WTC11 (cell line): ENCODE measurements at regions not wholly inside any gene's neighbourhood (a gene's known extent, or its start where the extent isn't known, plus 50 kb on each side); places are given as distances from the start of the nearest gene placed in this dataset.

Source experiments
- ATAC-seq: fragments of 200-7000 bp; cut with Tn5 transposase; 2 replicates; pipeline ENCODE4 v1.10.0; 2021; ENCODE audit warnings: mild to moderate bottlenecking, moderate library complexity
- CTCF ChIA-PET: fragments of 300-600 bp; sonication (Branson Sonifier 250); formaldehyde crosslinking; loops from one replicate; lab custom pipeline; 2021; ENCODE audit warnings: antibody characterized with exemption; lab: Charles Lee
- POLR2A ChIA-PET: fragments of 350-600 bp; sonication (Branson Sonifier 250); formaldehyde crosslinking; loops from one replicate; lab custom pipeline; 2021; ENCODE audit warnings: antibody characterized with exemption; lab: Charles Lee
- DNase-seq: peaks from one replicate; pipeline ENCODE4 v3.0.0; 2021; ENCODE audit warnings: low spot score
- H3K27ac Mint-ChIP-seq: 2 replicates; pipeline ENCODE4 v1.8.0; 2021; ENCODE audit warnings: mixed read lengths
- H3K27me3 Mint-ChIP-seq: 2 replicates; pipeline ENCODE4 v1.8.0; 2021; ENCODE audit warnings: low read depth, mild to moderate bottlenecking, moderate library complexity, mixed read lengths
- H3K36me3 Mint-ChIP-seq: 2 replicates; pipeline ENCODE4 v1.8.0; 2021; ENCODE audit warnings: mixed read lengths
- H3K4me1 Mint-ChIP-seq: 2 replicates; pipeline ENCODE4 v1.8.0; 2022; ENCODE audit warnings: mixed read lengths
- H3K4me3 Mint-ChIP-seq: 2 replicates; pipeline ENCODE4 v1.8.0; 2021; ENCODE audit warnings: mild to moderate bottlenecking, moderate library complexity, mixed read lengths
- H3K9me3 Mint-ChIP-seq: 2 replicates; pipeline ENCODE4 v1.8.0; 2021; ENCODE audit warnings: mixed read lengths
- CREB1 ChIP-seq: sonication (generic); formaldehyde crosslinking; IDR thresholded peaks from 2 replicates; pipeline ENCODE4 v1.8.0; 2023; ENCODE audit warnings: mild to moderate bottlenecking, missing genetic modification reagents
- EMX1 ChIP-seq: fragments of 250-450 bp; sonication (Bioruptor Pico); IDR thresholded peaks from 2 replicates; pipeline ENCODE4 v1.8.0; 2021; ENCODE audit warnings: mild to moderate bottlenecking
- IRF2 ChIP-seq: sonication (generic); formaldehyde crosslinking; IDR thresholded peaks from 2 replicates; pipeline ENCODE4 v1.8.0; 2022; ENCODE audit warnings: low read depth, missing genetic modification reagents, borderline replicate concordance
- MXD4 ChIP-seq: fragments of 250-450 bp; sonication (Bioruptor Pico); IDR thresholded peaks from 2 replicates; pipeline ENCODE4 v1.8.0; 2021; ENCODE audit warnings: mild to moderate bottlenecking, moderate library complexity, borderline replicate concordance
- NFATC4 ChIP-seq: fragments of 250-450 bp; sonication (Bioruptor Pico); IDR thresholded peaks from 2 replicates; pipeline ENCODE4 v1.9.0; 2021; ENCODE audit warnings: mild to moderate bottlenecking
- PRRX2 ChIP-seq: fragments of 250-450 bp; sonication (Bioruptor Pico); IDR thresholded peaks from 2 replicates; pipeline ENCODE4 v1.8.0; 2021; ENCODE audit warnings: mild to moderate bottlenecking
- RORB ChIP-seq: fragments of 250-450 bp; sonication (Bioruptor Pico); IDR thresholded peaks from 2 replicates; pipeline ENCODE4 v1.9.0; 2021; ENCODE audit warnings: mild to moderate bottlenecking
- SMAD3 ChIP-seq: sonication (generic); formaldehyde crosslinking; IDR thresholded peaks from 2 replicates; pipeline ENCODE4 v1.8.0; 2022; ENCODE audit warnings: missing genetic modification reagents, mild to moderate bottlenecking, borderline replicate concordance
- SOX15 ChIP-seq: fragments of 250-450 bp; sonication (Bioruptor Pico); IDR thresholded peaks from 2 replicates; pipeline ENCODE4 v1.9.0; 2021; ENCODE audit warnings: mild to moderate bottlenecking
- ZNF121 ChIP-seq: sonication (generic); formaldehyde crosslinking; IDR thresholded peaks from 2 replicates; pipeline ENCODE4 v1.8.0; 2023; ENCODE audit warnings: missing genetic modification reagents
- ZNF219 ChIP-seq: sonication (generic); formaldehyde crosslinking; IDR thresholded peaks from 2 replicates; pipeline ENCODE4 v1.8.0; 2023; ENCODE audit warnings: missing genetic modification reagents, mild to moderate bottlenecking, borderline replicate concordance
- ZNF263 ChIP-seq: sonication (generic); formaldehyde crosslinking; IDR thresholded peaks from 2 replicates; pipeline ENCODE4 v1.8.1; 2022; ENCODE audit warnings: low read depth, mild to moderate bottlenecking, moderate library complexity, missing genetic modification reagents
- ZNF416 ChIP-seq: fragments of 250-450 bp; sonication (Bioruptor Pico); IDR thresholded peaks from 2 replicates; pipeline ENCODE4 v1.9.0; 2021; ENCODE audit warnings: mild to moderate bottlenecking, inconsistent platforms
- ZNF423 ChIP-seq: fragments of 250-450 bp; sonication (Bioruptor Pico); IDR thresholded peaks from 2 replicates; pipeline ENCODE4 v2.1.2; 2022; ENCODE audit warnings: mild to moderate bottlenecking, moderate library complexity
- TF ChIP-seq, protein P1 (sequence below): sonication (generic); formaldehyde crosslinking; IDR thresholded peaks from 2 replicates; pipeline ENCODE4 v1.8.1; 2023; ENCODE audit warnings: mild to moderate bottlenecking, moderate library complexity, missing genetic modification reagents
- TF ChIP-seq, protein P2 (sequence below): sonication (generic); formaldehyde crosslinking; IDR thresholded peaks from 2 replicates; pipeline ENCODE4 v1.8.1; 2022; ENCODE audit warnings: mild to moderate bottlenecking, moderate library complexity, missing genetic modification reagents
- TF ChIP-seq, protein P3 (sequence below): sonication (generic); formaldehyde crosslinking; IDR thresholded peaks from 2 replicates; pipeline ENCODE4 v1.8.1; 2023; ENCODE audit warnings: mild to moderate bottlenecking, missing genetic modification reagents
- TF ChIP-seq, protein P4 (sequence below): fragments of 250-450 bp; sonication (Bioruptor Pico); IDR thresholded peaks from 2 replicates; pipeline ENCODE4 v1.9.0; 2021; ENCODE audit warnings: moderate library complexity, mild to moderate bottlenecking, inconsistent platforms, borderline replicate concordance
- TF ChIP-seq, protein P5 (sequence below): sonication (generic); formaldehyde crosslinking; IDR thresholded peaks from 2 replicates; pipeline ENCODE4 v1.8.1; 2023; ENCODE audit warnings: mild to moderate bottlenecking, missing genetic modification reagents, moderate library complexity
- TF ChIP-seq, protein P6 (sequence below): sonication (generic); formaldehyde crosslinking; IDR thresholded peaks from 2 replicates; pipeline ENCODE4 v1.8.0; 2022; ENCODE audit warnings: mild to moderate bottlenecking, missing genetic modification reagents
- TF ChIP-seq, protein P7 (sequence below): sonication (generic); formaldehyde crosslinking; IDR thresholded peaks from 2 replicates; pipeline ENCODE4 v1.8.0; 2023; ENCODE audit warnings: missing genetic modification reagents

DNA sequence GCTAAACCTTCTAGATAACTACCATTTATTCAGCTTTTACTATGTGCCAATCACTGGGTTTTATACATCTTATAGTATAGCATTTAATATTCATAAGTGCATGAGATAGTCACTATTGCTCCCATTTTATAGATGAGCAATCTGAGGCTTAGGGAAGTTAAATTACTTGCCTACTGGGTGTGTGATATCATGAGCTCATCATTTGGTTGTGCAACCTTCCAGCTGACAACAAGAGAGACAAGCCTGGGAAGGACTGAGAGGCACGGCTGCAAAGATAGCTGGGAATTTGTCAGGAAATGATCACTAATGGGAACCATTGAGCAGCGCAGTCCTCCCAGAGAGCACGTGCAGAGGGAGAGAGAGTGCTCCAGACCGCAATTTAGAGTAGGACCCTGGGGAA is 481.6 kb upstream of the KIF2A start (continued):
- TF ChIP-seq, protein P1, sequence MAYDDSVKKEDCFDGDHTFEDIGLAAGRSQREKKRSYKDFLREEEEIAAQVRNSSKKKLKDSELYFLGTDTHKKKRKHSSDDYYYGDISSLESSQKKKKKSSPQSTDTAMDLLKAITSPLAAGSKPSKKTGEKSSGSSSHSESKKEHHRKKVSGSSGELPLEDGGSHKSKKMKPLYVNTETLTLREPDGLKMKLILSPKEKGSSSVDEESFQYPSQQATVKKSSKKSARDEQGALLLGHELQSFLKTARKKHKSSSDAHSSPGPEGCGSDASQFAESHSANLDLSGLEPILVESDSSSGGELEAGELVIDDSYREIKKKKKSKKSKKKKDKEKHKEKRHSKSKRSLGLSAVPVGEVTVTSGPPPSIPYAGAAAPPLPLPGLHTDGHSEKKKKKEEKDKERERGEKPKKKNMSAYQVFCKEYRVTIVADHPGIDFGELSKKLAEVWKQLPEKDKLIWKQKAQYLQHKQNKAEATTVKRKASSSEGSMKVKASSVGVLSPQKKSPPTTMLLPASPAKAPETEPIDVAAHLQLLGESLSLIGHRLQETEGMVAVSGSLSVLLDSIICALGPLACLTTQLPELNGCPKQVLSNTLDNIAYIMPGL: no peak
- no peak for TF ChIP-seq ZNF263
- TF ChIP-seq PRRX2 (CRISPR knock-in tag): no peak
- TF ChIP-seq IRF2 (CRISPR knock-in tag): no peak
- TF ChIP-seq ZNF121 (CRISPR knock-in tag): no peak

DNA sequence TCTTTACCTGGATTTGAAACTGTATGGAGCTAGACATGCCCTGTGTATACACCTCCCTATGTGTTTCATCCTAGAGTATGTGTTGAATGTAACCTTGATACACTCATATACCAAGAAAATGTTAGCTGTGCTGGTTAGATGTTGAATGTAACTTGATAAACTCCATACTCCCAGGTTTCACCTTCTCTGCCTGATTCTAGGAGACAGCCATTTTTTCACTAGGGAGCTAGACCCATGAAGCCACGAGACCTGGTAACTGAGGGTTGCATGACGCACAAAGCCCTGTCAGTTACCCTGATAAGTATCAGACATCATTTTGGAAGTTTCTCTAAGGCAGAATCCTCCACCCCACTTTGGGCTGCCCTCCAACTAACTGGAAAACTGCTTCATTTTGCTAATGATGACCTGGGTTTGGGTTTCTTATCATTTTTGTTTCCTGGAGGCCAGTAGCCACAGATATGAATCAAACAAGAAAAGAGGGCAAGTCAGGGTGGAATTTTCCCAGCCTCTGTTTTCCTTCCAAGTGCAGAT is 478.5 kb upstream of the KIF2A start:
- ATAC-seq: no peak
- no peak for DNase-seq
- no peaks in the 10 kb centered on the region for H3K27me3 Mint-ChIP-seq
- TF ChIP-seq NFATC4 (no peak), RORB (no peak), ZNF416 (no peak), CREB1 (CRISPR knock-in tag) (no peak), MXD4 (CRISPR knock-in tag) (no peak), ZNF219 (CRISPR knock-in tag) (no peak), EMX1 (CRISPR knock-in tag) (no peak), ZNF423 (no peak), SMAD3 (CRISPR knock-in tag) (no peak), SOX15 (CRISPR knock-in tag) (no peak)
- TF ChIP-seq, protein P2, sequence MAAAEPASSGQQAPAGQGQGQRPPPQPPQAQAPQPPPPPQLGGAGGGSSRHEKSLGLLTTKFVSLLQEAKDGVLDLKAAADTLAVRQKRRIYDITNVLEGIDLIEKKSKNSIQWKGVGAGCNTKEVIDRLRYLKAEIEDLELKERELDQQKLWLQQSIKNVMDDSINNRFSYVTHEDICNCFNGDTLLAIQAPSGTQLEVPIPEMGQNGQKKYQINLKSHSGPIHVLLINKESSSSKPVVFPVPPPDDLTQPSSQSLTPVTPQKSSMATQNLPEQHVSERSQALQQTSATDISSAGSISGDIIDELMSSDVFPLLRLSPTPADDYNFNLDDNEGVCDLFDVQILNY (CRISPR knock-in tag): no peak
- TF ChIP-seq, protein P3, sequence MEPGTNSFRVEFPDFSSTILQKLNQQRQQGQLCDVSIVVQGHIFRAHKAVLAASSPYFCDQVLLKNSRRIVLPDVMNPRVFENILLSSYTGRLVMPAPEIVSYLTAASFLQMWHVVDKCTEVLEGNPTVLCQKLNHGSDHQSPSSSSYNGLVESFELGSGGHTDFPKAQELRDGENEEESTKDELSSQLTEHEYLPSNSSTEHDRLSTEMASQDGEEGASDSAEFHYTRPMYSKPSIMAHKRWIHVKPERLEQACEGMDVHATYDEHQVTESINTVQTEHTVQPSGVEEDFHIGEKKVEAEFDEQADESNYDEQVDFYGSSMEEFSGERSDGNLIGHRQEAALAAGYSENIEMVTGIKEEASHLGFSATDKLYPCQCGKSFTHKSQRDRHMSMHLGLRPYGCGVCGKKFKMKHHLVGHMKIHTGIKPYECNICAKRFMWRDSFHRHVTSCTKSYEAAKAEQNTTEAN (CRISPR knock-in tag): no peak
- TF ChIP-seq, protein P4, sequence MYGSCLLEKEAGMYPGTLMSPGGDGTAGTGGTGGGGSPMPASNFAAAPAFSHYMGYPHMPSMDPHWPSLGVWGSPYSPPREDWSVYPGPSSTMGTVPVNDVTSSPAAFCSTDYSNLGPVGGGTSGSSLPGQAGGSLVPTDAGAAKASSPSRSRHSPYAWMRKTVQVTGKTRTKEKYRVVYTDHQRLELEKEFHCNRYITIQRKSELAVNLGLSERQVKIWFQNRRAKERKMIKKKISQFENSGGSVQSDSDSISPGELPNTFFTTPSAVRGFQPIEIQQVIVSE (CRISPR knock-in tag): no peak
- TF ChIP-seq, protein P5, sequence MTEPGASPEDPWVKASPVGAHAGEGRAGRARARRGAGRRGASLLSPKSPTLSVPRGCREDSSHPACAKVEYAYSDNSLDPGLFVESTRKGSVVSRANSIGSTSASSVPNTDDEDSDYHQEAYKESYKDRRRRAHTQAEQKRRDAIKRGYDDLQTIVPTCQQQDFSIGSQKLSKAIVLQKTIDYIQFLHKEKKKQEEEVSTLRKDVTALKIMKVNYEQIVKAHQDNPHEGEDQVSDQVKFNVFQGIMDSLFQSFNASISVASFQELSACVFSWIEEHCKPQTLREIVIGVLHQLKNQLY: no peak
- TF ChIP-seq, protein P6, sequence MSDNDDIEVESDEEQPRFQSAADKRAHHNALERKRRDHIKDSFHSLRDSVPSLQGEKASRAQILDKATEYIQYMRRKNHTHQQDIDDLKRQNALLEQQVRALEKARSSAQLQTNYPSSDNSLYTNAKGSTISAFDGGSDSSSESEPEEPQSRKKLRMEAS (CRISPR knock-in tag): no peak
- TF ChIP-seq, protein P7, sequence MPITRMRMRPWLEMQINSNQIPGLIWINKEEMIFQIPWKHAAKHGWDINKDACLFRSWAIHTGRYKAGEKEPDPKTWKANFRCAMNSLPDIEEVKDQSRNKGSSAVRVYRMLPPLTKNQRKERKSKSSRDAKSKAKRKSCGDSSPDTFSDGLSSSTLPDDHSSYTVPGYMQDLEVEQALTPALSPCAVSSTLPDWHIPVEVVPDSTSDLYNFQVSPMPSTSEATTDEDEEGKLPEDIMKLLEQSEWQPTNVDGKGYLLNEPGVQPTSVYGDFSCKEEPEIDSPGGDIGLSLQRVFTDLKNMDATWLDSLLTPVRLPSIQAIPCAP (CRISPR knock-in tag): no peak
- H3K27ac Mint-ChIP-seq: no peak overlapping the region
- ChIA-PET CTCF (interaction anchor here (1.2 to 2.0 kb wide), 2 partner anchors 10 to 59 kb away, joined by 4 to 7 read pairs; no protein-coding TSS in a partner anchor), POLR2A (no interaction called here)
- H3K9me3 Mint-ChIP-seq: no peaks in the 10 kb centered on the region
- no peaks in the 10 kb centered on the region for H3K36me3 Mint-ChIP-seq
- H3K4me1 Mint-ChIP-seq: peaks cover 4% of the 10 kb centered on the region
- H3K4me3 Mint-ChIP-seq: no peak overlapping the region
